ENCODE measurements at regions not wholly inside any gene's neighbourhood (a gene's known extent, or its start where the extent isn't known, plus 50 kb on each side); places are given as distances from the start of the nearest gene placed in this dataset.

DNA sequence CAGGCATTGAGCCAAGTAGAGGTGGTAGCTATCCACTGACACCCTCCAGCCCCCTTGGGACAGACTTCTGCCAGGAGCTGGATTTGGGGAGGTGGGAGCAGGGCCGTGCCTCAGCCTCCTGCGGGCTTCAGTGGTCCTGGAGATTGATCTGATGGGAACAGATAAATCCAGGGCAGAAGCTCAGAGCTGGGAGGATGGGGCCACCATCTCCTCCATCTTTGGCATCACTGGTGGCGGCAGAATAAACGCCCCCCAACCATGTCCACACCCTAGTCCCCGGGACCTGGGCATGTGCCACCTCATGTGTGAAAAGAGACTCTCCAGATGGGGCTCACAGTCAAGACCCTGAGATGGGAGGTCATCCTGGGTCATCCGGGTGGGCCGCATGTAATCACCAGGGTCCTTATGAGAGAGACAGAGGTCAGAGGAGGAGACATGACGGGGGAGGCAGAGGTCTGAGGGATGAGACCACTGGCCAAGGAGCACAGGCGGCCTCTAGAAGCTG, 209.6 kb upstream of the RTL1 start:
- TF ChIP-seq, protein P1, sequence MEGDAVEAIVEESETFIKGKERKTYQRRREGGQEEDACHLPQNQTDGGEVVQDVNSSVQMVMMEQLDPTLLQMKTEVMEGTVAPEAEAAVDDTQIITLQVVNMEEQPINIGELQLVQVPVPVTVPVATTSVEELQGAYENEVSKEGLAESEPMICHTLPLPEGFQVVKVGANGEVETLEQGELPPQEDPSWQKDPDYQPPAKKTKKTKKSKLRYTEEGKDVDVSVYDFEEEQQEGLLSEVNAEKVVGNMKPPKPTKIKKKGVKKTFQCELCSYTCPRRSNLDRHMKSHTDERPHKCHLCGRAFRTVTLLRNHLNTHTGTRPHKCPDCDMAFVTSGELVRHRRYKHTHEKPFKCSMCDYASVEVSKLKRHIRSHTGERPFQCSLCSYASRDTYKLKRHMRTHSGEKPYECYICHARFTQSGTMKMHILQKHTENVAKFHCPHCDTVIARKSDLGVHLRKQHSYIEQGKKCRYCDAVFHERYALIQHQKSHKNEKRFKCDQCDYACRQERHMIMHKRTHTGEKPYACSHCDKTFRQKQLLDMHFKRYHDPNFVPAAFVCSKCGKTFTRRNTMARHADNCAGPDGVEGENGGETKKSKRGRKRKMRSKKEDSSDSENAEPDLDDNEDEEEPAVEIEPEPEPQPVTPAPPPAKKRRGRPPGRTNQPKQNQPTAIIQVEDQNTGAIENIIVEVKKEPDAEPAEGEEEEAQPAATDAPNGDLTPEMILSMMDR (conservative IDR thresholded peaks at IDR 0.05; ENCODE audit: low read depth in 2 of 2), result no peak
- TF ChIP-seq JUNB (IDR thresholded peaks at IDR 0.05; ENCODE audit: unreplicated experiment) (no peak), EZH2 (IDR thresholded peaks at IDR 0.05; ENCODE audit: low read depth, unreplicated experiment) (no peak), CREB1 (CRISPR knock-in tag; IDR thresholded peaks at IDR 0.05; ENCODE audit: low read depth) (no peak), EZH2phosphoT487 (IDR thresholded peaks at IDR 0.05; ENCODE audit: unreplicated experiment) (no peak)
